ENCODE measurements at regions not wholly inside any gene's neighbourhood (a gene's known extent, or its start where the extent isn't known, plus 50 kb on each side); places are given as distances from the start of the nearest gene placed in this dataset.
"Not testable (repeated sequence)": the region's sequence is repeated elsewhere in the genome, so short reads cannot be mapped to it uniquely, and the experiment has no call there.

- H3K4me3 ChIP-seq: no peak overlapping the region
- TF ChIP-seq CTCF (IDR thresholded peaks at IDR 0.05): no peak
- no peaks in the 10 kb centered on the region for H3K27me3 ChIP-seq (replicated peaks; ENCODE audit: insufficient read depth)
- no peaks in the 10 kb centered on the region for H3K36me3 ChIP-seq
- no peak overlapping the region for H3K27ac ChIP-seq
- no peaks in the 10 kb centered on the region for H3K9me3 ChIP-seq
- H3K4me1 ChIP-seq (ENCODE audit: control insufficient read depth in 1 of 2, low read depth in 2 of 2): no peaks in the 10 kb centered on the region
- DNase-seq (ENCODE audit: low spot score): no peak
- no peak for ATAC-seq (ENCODE audit: insufficient number of reproducible peaks, low FRiP score, low read depth)
Observed at GRCh38 chr14:27623782-27624181, 1025.9 kb upstream of the NOVA1 start.

- H3K4me1 ChIP-seq (ENCODE audit: control insufficient read depth in 1 of 2, low read depth in 2 of 2): no peaks in the 10 kb centered on the region
- no peak for TF ChIP-seq CTCF (IDR thresholded peaks at IDR 0.05)
- H3K4me3 ChIP-seq: no peak overlapping the region
Observed at GRCh38 chr14:27634056-27634970, 1036.5 kb upstream of the NOVA1 start.

DNA sequence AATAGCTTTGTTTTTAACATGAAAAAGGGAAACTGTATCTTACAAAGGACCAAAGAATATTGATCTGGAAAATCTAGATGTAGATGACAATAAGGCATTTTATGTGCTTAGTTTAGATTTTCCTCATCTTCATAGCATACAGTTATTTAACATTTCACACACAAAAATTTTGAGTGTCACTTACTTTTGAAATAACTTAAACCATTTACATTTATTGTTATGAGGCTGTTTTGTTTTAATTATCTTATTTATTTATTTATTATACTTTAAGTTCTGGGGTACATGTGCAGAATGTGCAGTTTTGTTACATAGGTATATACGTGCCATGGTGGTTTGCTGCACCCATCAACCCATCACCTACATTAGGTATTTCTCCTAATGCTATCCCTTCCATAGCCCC, 1042.9 kb upstream of the NOVA1 start:
- not testable (repeated sequence) for DNase-seq (ENCODE audit: low spot score); ATAC-seq (ENCODE audit: insufficient number of reproducible peaks, low FRiP score, low read depth); H3K9me3 ChIP-seq; H3K27me3 ChIP-seq (replicated peaks; ENCODE audit: insufficient read depth); H3K4me1 ChIP-seq (ENCODE audit: control insufficient read depth in 1 of 2, low read depth in 2 of 2); H3K36me3 ChIP-seq; H3K27ac ChIP-seq; H3K4me3 ChIP-seq

More at GRCh38 chr14:27634056-27634970, 1036.5 kb upstream of the NOVA1 start:
- DNase-seq (ENCODE audit: low spot score) (no peak), ATAC-seq (ENCODE audit: insufficient number of reproducible peaks, low FRiP score, low read depth) (no peak)
- Histone ChIP-seq H3K9me3 (no peaks in the 10 kb centered on the region), H3K27ac (no peak overlapping the region), H3K27me3 (replicated peaks; ENCODE audit: insufficient read depth) (no peaks in the 10 kb centered on the region), H3K36me3 (no peaks in the 10 kb centered on the region)

DNA sequence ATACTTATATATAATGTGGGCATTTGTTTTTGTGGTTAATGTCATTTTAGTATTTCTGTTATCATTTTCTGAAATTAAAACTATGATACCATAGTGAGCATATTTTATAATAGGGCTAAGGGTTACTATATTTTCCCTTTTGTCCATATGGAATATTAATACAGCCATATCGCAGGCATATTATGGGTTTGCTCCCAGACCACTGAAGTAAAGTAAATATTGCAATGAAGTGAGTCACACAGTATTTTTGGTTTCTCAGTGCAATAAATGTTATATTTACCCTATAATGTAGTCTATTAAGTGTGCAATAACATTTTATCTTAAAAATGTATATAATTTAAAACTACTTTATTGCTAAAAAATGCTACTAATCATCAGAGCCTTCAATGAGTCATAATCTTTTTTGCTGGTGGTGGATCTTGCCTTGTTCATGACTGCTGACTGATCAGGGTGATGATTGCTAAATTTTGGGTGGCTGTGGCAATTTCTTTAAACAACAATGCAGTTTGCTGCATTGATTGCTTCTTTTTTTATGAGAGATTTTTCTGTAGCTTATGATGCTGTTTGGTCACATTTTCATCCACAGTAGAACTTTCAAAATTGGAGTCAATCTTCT, 1044.5 kb upstream of the NOVA1 start:
- Histone ChIP-seq H3K4me3 (no peak overlapping the region), H3K36me3 (no peaks in the 10 kb centered on the region), H3K27ac (no peak overlapping the region), H3K4me1 (ENCODE audit: control insufficient read depth in 1 of 2, low read depth in 2 of 2) (no peaks in the 10 kb centered on the region), H3K27me3 (replicated peaks; ENCODE audit: insufficient read depth) (no peaks in the 10 kb centered on the region), H3K9me3 (peaks cover 4% of the 10 kb centered on the region)
- ATAC-seq (ENCODE audit: insufficient number of reproducible peaks, low FRiP score, low read depth) (no peak), DNase-seq (ENCODE audit: low spot score) (no peak)
- TF ChIP-seq CTCF (IDR thresholded peaks at IDR 0.05): no peak

- no peak for TF ChIP-seq CTCF (IDR thresholded peaks at IDR 0.05)
- Histone ChIP-seq H3K9me3 (no peaks in the 10 kb centered on the region), H3K27ac (no peak overlapping the region), H3K4me1 (ENCODE audit: control insufficient read depth in 1 of 2, low read depth in 2 of 2) (no peaks in the 10 kb centered on the region), H3K36me3 (no peaks in the 10 kb centered on the region), H3K27me3 (replicated peaks; ENCODE audit: insufficient read depth) (no peaks in the 10 kb centered on the region), H3K4me3 (no peak overlapping the region)
- ATAC-seq (ENCODE audit: insufficient number of reproducible peaks, low FRiP score, low read depth): no peak
- no peak for DNase-seq (ENCODE audit: low spot score)
Observed at GRCh38 chr14:27660683-27661082, 1062.8 kb upstream of the NOVA1 start.
